SJSA1 (cell line): ENCODE measurements at regions not wholly inside any gene's neighbourhood (a gene's known extent, or its start where the extent isn't known, plus 50 kb on each side); places are given as distances from the start of the nearest gene placed in this dataset.
A peak's percentile ranks its signal among the peaks of the same experiment; 100 is the strongest.

Source experiments
- DNase-seq, 2 experiments: peaks; one replicate each; pipeline ENCODE4 v3.0.0-alpha.2; 2015 to 2020; ENCODE audit warnings: low spot score in 2 of 2, low read depth in 1 of 2
- H3K27ac ChIP-seq: fragments of 250-450 bp; sonication (Bioruptor Pico); 2 replicates; pipeline ENCODE4 v1.5.1; 2020; ENCODE audit warnings: mild to moderate bottlenecking, moderate library complexity
- H3K27me3 ChIP-seq: fragments of 250-450 bp; sonication (Bioruptor Pico); replicated peaks from 2 replicates; pipeline ENCODE4 v1.5.1; 2020; ENCODE audit warnings: mild to moderate bottlenecking, moderate library complexity
- H3K36me3 ChIP-seq: fragments of 250-450 bp; sonication (Bioruptor Pico); 2 replicates; pipeline ENCODE4 v1.5.1; 2020; ENCODE audit warnings: mild to moderate bottlenecking
- H3K4me1 ChIP-seq: fragments of 250-450 bp; sonication (Bioruptor Pico); replicated peaks from 2 replicates; pipeline ENCODE4 v1.6.1; 2021; ENCODE audit warnings: mild to moderate bottlenecking
- H3K4me3 ChIP-seq: fragments of 250-450 bp; sonication (Bioruptor Pico); 2 replicates; pipeline ENCODE4 v1.5.1; 2020; ENCODE audit warnings: mild to moderate bottlenecking
- H3K9me3 ChIP-seq: fragments of 250-450 bp; sonication (Bioruptor Pico); replicated peaks from 2 replicates; pipeline ENCODE4 v1.5.1; 2020; ENCODE audit warnings: mild to moderate bottlenecking

GRCh38 chr7:132655131-132655727 lies 79.0 kb upstream of the PLXNA4 start:
- DNase-seq, result no peak

DNA sequence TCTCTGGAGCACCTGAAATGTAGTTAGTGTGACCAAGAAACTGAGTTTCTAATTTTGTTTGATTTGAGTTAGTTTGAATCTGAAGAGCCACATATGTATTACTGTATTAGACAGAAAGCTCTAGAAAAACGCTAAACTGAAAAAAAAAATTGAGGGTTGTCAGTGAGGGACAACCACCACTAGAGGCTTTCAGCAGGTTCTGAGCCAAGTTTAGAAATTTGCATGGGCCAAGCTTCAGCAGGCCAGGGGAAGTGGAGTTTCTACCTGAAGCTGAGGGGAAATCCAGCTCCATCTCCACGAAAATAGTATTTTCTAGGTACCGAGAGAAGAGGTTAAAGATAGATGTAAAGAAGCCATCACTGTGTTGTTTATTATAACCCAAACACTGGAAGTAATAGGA lies 77.9 kb upstream of the PLXNA4 start:
- no peak overlapping the region for H3K27ac ChIP-seq
- H3K27me3 ChIP-seq, result 0 out of 2 replicates have a peak, but pooled peaks cover 2% of the 10 kb centered on the region
- no peaks in the 10 kb centered on the region; the same call in 1 of the 2 replicates for H3K9me3 ChIP-seq
- peaks cover 11% of the 10 kb centered on the region for H3K4me1 ChIP-seq
- no peak overlapping the region for H3K4me3 ChIP-seq
- DNase-seq, result no peak
- H3K36me3 ChIP-seq, result no peaks in the 10 kb centered on the region

More at GRCh38 chr7:132655131-132655727, 79.0 kb upstream of the PLXNA4 start:
- Histone ChIP-seq H3K4me1 (peaks cover 6% of the 10 kb centered on the region), H3K4me3 (no peak overlapping the region), H3K27ac (no peak overlapping the region), H3K27me3 (0 out of 2 replicates have a peak, but pooled peaks cover 2% of the 10 kb centered on the region), H3K9me3 (no peaks in the 10 kb centered on the region; the same call in 1 of the 2 replicates), H3K36me3 (no peaks in the 10 kb centered on the region)

DNA sequence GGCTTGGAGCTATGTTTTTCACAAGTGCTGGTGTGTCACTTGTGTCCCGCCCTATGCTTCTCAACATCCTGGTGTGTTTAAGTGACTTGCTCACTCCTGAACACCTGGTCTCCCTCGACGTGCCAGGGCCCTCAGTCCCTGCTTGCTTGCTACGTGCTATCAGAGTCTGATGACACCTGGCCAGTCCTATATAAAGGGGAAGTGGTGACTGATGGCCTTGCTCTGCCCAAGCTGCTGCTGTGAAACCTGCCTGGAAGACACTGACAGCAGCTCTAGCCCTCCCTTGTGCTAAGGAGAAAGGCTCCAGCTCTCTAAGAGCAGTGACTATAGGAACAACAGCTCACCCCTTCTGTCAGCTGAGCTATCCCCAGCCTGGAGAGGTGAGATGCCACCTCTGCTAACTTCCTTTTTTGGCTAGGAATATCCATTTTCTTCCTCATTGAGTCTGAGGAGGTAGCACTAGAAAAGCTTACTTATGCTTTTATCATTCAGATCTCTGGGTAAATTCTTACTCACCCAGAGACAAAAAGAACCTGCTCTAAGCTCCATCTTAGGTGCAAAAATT lies 77.2 kb upstream of the PLXNA4 start:
- DNase-seq, result no peak
- Histone ChIP-seq H3K27ac (no peak overlapping the region), H3K4me1 (peaks cover 11% of the 10 kb centered on the region), H3K27me3 (0 out of 2 replicates have a peak, but pooled peaks cover 2% of the 10 kb centered on the region), H3K9me3 (no peaks in the 10 kb centered on the region; the same call in 1 of the 2 replicates), H3K36me3 (no peaks in the 10 kb centered on the region), H3K4me3 (no peak overlapping the region)

- Histone ChIP-seq H3K27me3 (0 out of 2 replicates have a peak, but pooled peaks cover 2% of the 10 kb centered on the region), H3K4me3 (no peak overlapping the region), H3K4me1 (peaks cover 11% of the 10 kb centered on the region), H3K27ac (no peak overlapping the region), H3K36me3 (no peaks in the 10 kb centered on the region), H3K9me3 (no peaks in the 10 kb centered on the region)
- DNase-seq, result no peak
Observed at GRCh38 chr7:132652507-132652906, 76.2 kb upstream of the PLXNA4 start.

DNA sequence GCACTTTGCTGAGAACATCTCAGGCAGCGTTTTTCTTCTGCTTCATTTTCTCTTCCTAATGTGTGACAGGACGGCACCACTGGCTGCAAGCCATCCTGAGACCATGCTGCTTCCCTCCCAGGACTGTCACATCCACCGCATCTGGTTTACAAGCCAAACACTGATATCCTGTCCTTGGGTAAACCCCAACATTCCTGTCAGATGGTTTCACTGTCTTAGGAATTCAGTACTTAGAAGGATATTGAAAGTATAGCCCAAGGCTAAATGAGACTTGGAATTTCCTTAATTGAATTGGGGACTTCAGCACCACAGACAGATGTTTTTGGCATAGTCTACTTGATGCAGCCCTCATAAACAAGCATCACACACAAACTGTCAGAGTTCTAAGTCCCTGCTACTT lies 74.2 kb upstream of the PLXNA4 start:
- Histone ChIP-seq H3K27ac (0 out of 2 replicates have a peak overlapping the region, but pooled peaks have one; percentile 3), H3K36me3 (no peaks in the 10 kb centered on the region), H3K27me3 (0 out of 2 replicates have a peak, but pooled peaks cover 2% of the 10 kb centered on the region), H3K9me3 (no peaks in the 10 kb centered on the region), H3K4me3 (no peak overlapping the region), H3K4me1 (peaks cover 11% of the 10 kb centered on the region)
- DNase-seq, result peak; percentile 76 to 82

GRCh38 chr7:132647311-132647710 lies 71.0 kb upstream of the PLXNA4 start:
- H3K27me3 ChIP-seq, result no peaks in the 10 kb centered on the region
- no peaks in the 10 kb centered on the region for H3K36me3 ChIP-seq
- H3K4me1 ChIP-seq, result peaks cover 11% of the 10 kb centered on the region
- DNase-seq, result no peak
- H3K27ac ChIP-seq, result no peak overlapping the region
- H3K4me3 ChIP-seq, result no peak overlapping the region
- H3K9me3 ChIP-seq, result no peaks in the 10 kb centered on the region

DNA sequence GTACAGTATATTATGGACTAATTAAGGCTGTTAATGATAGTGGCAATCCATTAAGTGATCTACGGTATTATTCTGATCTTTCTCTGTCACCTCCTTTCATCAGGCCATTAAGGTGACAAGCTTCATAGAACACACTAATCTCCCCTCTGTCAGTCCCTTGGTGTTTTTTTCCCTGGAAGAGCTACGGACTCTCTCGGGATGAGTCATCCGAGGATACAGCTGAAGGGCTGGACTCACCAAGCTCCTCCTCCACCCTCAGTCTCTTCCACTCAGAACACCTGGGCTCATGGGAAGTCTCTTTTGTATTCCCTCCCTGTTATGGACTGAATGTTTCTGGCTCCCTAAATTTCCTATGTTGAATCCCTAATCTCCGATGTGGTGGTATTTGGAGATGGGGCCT lies 69.8 kb upstream of the PLXNA4 start:
- Histone ChIP-seq H3K27ac (no peak overlapping the region), H3K36me3 (no peaks in the 10 kb centered on the region), H3K4me3 (no peak overlapping the region), H3K9me3 (no peaks in the 10 kb centered on the region), H3K4me1 (peaks cover 11% of the 10 kb centered on the region), H3K27me3 (no peaks in the 10 kb centered on the region)
- no peak for DNase-seq

DNA sequence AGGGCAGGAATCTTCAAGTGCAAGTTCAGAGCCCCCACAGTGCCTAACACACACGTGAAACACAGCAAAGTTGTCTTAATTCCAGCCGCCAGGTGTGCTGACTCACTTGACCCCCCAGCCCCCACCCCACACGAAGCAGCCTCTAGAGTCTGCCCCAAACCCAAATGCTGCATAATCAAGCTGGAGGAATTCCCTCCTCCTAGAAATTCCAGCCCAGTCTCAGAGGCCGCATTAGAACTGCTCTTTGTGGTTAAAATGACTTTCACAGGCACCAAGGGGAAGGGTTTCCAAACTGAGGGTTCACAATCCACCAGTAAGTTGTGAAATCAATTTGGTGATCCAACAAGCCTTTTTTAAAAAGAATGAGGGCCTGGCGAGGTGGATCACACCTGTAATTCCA lies 67.0 kb upstream of the PLXNA4 start:
- H3K27ac ChIP-seq, result no peak overlapping the region
- no peaks in the 10 kb centered on the region for H3K27me3 ChIP-seq
- H3K4me1 ChIP-seq, result no peaks in the 10 kb centered on the region
- no peaks in the 10 kb centered on the region for H3K9me3 ChIP-seq
- H3K36me3 ChIP-seq, result no peaks in the 10 kb centered on the region
- no peak for DNase-seq
- no peak overlapping the region for H3K4me3 ChIP-seq

DNA sequence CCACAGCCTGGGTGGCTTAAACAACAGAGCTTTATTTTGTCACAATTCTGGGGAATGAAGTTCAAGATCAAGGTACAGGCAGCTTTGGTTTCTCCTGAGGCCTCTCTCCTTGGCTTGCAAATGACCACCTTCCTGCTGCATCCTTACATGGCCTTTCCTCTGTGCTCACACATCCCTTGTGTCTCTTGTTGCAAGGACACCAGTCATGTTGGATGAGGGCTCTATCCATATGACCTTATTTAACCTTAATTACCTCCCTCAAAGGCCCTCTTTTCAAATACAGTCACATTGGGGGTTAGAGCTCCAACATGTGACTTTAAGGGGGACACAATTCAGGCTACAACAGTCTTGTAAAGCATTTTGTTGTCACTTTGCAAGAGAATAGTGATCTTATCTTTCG lies 65.0 kb upstream of the PLXNA4 start:
- Histone ChIP-seq H3K27ac (no peak overlapping the region), H3K27me3 (no peaks in the 10 kb centered on the region), H3K9me3 (no peaks in the 10 kb centered on the region), H3K4me3 (no peak overlapping the region), H3K36me3 (no peaks in the 10 kb centered on the region), H3K4me1 (no peaks in the 10 kb centered on the region)
- DNase-seq, result no peak

- no peaks in the 10 kb centered on the region for H3K4me1 ChIP-seq
- H3K9me3 ChIP-seq, result no peaks in the 10 kb centered on the region
- DNase-seq, result no peak
- H3K27me3 ChIP-seq, result no peaks in the 10 kb centered on the region
- H3K4me3 ChIP-seq, result no peak overlapping the region
- H3K36me3 ChIP-seq, result no peaks in the 10 kb centered on the region
- H3K27ac ChIP-seq, result no peak overlapping the region
Observed at GRCh38 chr7:132639983-132640382, 63.7 kb upstream of the PLXNA4 start.

GRCh38 chr7:132638000-132638399 lies 61.7 kb upstream of the PLXNA4 start:
- Histone ChIP-seq H3K9me3 (no peaks in the 10 kb centered on the region), H3K36me3 (no peaks in the 10 kb centered on the region), H3K27ac (no peak overlapping the region), H3K4me3 (no peak overlapping the region), H3K27me3 (no peaks in the 10 kb centered on the region), H3K4me1 (no peaks in the 10 kb centered on the region)
- DNase-seq, result no peak

DNA sequence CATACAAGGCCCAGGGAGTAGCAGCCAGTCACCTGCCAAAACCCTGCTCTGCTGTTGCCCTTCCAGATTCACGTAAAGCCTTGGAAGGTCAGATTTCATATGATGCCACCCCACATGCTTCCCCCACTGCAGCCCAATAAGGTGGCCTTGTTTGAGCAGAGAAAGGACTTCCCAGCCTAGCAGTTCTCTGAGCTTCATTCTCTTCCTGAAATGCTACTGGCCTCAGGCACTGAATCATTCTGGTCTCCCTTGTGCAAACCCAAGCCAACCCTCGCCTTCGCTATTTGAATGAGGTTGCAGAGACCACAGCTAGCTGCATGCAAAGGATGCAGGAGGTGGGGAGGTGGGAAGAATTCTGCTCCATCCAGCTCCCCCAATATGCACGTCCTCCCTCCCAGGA lies 60.3 kb upstream of the PLXNA4 start:
- Histone ChIP-seq H3K27me3 (no peaks in the 10 kb centered on the region), H3K9me3 (no peaks in the 10 kb centered on the region), H3K27ac (no peak overlapping the region), H3K4me1 (no peaks in the 10 kb centered on the region), H3K36me3 (no peaks in the 10 kb centered on the region), H3K4me3 (no peak overlapping the region)
- no peak for DNase-seq

GRCh38 chr7:132635127-132635526 lies 58.9 kb upstream of the PLXNA4 start:
- H3K27ac ChIP-seq, result no peak overlapping the region
- no peaks in the 10 kb centered on the region for H3K4me1 ChIP-seq
- no peaks in the 10 kb centered on the region for H3K27me3 ChIP-seq
- no peak overlapping the region for H3K4me3 ChIP-seq
- DNase-seq, result no peak
- no peaks in the 10 kb centered on the region for H3K36me3 ChIP-seq
- no peaks in the 10 kb centered on the region for H3K9me3 ChIP-seq

- H3K27me3 ChIP-seq, result no peaks in the 10 kb centered on the region; the same call in 1 of the 2 replicates
- H3K4me3 ChIP-seq, result no peak overlapping the region
- H3K36me3 ChIP-seq, result no peaks in the 10 kb centered on the region
- H3K27ac ChIP-seq, result no peak overlapping the region
- H3K4me1 ChIP-seq, result no peaks in the 10 kb centered on the region
- DNase-seq, result no peak
- H3K9me3 ChIP-seq, result no peaks in the 10 kb centered on the region
Observed at GRCh38 chr7:132630834-132631233, 54.6 kb upstream of the PLXNA4 start.
